Right lung (tissue), 2 donors: ENCODE measurements at regions not wholly inside any gene's neighbourhood (a gene's known extent, or its start where the extent isn't known, plus 50 kb on each side); places are given as distances from the start of the nearest gene placed in this dataset.

Source experiments
- DNase-seq, 2 donors: peaks; one replicate each; pipeline ENCODE4 v3.0.0-alpha.2; 2013

DNA sequence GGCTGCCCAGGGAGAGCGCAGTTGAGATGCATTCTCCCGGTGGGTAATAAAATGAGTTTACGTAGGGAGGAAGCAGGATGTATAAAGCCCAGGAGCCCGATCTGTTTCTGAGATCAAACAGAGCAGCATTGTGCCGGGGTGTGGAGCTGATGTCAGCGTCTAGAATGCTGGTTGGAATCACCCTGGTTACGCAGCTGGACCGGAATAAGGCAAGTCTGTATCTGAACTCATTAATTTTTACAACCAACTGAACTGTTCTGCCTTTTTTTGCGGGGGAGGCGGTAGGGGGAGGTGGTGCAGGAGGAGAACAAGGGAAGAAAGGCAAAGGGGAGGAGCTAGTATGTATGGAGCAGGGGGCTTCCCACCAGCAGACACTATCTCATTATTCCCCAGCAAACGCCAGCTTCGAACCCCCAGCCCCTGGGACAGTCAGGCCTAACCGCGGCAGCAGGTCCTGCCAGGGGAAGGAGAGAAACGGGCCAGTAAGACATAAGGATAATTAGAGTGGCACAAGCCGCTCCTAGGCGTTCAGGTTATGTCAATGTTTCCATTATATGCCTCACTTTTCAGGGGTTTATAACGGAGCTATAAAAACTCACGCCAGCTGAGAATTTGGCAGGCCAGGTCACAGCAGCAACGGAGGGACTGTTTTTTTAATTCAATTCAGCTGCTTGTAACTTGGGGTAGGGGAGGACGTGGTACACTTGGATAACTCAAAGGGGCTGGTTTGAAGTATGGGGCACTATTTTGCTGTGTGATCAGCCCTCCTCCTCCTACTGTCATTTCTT is 175.3 kb upstream of the HES1 start:
- no peak for DNase-seq

DNA sequence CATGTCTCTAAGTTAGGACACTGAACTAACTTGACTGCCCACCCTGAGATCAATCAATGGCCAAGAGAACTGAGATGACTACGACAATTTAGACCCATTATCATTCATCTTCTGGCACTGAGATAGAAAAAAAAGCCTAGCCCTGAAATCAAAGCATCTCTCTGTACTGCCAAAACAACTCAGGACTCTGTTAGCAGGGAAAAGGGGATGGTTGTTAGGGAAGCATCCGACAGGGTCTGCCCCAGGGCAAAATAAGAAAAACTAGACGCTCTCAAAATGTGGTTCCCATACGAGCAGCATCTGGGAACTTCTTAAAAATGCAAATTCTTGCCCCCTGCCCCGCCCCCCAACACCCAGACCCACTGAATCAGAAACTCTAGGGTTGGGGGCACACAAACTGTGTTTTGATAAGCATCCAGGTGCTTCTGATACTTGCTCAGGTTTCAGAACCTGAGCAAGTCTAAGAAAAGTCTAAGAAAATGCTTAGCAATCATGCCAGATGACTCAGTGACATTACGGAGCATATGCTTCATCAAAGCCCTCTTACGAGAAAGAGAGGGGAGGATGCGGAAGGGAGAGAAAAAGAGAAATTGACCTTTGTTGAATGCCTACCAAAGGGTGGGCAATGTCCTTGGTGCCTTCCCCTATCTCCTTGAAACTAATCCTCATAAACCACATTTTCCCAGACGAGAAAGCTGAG is 172.8 kb upstream of the HES1 start:
- DNase-seq = no peak

DNA sequence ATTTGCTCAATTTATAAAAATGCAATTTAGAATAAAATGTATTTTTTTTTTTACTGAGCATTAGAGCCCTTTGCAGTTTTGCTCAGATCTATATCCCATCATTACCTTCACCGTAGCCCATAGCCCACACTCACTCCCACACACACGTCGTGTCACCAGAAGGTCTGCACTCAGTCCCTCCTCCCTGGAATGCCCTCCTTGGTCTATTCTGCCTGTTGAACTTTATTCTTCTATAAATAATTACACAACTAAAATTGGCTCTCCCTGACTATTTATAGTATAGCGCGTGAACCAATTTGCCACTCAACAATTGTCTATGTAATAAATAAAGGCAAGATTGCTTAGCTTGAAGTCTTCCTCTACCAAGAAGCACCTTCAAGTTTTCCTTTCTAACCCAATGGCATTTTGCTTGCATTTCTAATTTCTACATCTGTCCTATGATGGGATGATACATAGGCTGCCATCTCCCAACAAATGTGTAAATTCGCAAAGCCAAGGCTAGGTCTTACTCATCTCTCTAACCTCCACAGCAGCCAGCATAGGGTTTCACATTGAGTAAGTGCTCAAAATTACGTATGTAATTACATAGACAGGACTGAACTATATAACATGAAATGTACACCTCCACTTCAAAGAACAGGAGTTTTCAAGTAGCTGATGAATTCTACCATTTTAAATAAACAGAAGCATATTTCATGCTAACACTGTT is 172.0 kb upstream of the HES1 start:
- DNase-seq = no peak

DNA sequence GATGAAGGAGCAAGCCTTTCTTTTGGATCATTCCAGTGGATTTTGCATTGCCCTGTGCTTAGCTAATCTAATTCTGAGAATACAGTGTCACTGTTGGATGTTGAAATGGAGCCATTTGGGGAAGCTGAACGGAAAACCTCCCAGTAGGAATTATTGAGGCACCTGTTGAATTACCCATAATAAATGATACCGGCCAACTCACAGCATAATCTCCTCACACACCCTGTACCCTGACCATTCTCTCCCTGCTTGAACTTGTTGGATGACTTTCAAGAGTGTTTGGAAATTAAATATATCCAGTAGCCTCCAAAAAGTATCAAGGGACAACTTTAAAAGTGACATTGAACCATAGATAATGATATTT is 171.4 kb upstream of the HES1 start:
- DNase-seq = no peak

DNA sequence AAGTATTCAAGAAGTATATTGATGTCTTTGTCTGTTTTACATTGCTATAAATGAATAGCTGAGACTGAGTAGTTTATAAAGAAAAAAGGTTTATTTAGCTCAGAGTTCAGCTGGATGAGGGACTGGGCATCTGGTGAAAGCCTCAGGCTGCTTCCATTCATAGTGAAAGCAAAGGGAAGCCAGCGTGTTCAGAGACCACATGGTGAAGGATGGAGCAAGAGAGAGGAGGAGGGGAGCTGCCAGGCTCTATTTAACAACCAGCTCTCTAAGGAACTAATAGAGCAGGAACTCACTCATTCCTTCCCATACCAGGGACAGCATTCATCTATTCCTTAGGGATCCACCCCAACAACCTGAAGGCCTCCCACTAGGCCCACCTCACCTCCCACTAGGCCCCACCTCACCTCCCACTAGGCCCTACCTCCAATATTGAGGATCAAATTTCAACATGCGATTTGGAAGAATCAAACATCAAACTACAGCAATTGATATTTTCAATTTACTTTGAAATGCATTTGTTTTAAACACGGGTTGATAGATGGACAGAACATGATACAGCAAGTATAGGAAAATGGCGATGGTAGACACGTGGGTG is 167.5 kb upstream of the HES1 start:
- no peak for DNase-seq

DNA sequence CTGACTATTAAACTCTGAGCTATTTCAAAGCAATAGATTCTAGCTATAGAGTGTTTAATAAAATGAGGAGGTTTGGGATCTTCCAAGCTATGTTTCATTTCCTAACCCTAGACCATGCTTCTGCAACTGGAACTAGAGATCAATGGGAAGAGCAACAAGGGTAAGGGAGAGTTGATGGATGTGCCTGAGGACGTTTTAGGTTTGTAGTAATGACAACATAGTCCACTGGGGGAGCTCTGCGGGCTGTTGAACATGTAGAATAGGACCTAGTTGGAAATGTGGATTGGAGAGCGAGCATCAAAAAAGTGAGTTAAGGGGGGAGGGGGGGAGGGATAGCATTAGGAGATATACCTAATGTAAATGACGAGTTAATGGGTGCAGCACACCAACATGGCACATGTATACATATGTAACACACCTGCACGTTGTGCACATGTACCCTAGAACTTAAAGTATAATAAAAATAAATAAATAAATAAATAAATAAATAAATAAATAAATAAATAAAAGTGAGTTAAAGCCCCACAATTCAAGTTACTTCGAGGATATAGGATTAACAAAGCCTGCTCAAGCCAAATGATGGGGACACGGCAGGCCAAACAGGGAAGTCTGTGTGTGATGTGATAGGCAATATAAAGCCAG is 165.7 kb upstream of the HES1 start:
- peak in 1 of 2 donors; percentile 49 for DNase-seq

DNA sequence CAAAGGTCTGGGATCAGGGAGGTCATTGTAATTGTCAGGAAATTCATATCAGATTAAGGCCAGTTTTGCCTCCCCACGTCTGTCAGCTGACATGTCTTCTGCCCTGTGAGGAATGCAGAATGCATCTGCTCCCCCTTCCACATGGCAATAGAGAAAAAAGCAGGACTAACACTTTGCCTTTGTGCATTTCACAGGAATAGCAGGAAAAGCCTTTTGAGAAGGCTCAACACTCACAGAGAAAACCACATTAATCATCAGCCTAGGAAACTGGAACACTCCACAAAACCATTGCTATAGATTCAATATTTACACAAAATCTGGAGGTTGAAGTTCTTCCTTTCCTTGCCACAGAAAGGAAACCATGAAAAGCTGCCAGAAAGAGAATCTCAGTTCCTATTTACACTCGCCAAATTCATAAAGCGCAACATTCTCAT is 165.2 kb upstream of the HES1 start:
- peak; percentile 28 to 33 for DNase-seq

DNA sequence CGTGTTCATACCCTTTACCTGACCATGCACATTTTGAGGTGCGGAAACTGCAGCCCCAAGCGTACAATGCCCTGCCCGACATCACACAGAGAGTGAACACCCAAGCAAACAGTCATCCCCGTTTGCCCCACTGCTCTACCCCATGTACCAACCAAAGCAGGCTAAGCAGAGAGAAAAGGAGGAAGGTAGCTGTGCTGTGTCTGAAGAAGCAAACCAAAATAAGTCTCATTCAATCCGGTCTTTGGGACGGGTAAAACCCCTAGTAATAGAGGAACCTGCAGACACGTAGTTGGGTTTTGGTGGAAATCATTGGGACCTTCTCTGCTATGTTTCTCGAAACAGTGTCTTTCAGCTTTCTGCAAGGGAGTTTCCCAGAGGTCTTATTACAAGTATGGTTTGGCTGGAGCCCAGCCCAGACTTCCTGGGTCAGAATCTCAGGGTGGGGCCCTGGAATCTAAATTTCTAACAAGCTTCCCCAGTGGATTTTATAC is 164.6 kb upstream of the HES1 start:
- no peak for DNase-seq

DNA sequence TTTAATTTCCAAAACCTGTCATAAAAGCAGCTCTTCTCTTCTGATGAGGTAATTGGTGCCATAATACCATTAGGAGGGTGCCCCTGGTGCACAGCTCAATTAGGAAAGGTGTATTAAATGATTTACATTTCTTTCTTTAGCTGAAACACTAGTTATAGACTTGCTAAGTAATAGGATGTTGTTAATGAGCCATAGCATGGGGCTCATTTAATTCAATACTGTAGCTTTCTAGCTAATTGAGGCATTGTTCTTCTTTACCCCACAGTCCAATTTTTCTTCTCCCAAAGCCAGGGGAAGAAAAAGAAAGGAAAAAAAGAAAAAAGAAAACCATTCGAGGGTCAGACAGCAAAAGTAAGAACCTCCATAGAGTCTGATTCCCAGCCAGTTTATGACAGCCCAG is 164.0 kb upstream of the HES1 start:
- no peak for DNase-seq

DNA sequence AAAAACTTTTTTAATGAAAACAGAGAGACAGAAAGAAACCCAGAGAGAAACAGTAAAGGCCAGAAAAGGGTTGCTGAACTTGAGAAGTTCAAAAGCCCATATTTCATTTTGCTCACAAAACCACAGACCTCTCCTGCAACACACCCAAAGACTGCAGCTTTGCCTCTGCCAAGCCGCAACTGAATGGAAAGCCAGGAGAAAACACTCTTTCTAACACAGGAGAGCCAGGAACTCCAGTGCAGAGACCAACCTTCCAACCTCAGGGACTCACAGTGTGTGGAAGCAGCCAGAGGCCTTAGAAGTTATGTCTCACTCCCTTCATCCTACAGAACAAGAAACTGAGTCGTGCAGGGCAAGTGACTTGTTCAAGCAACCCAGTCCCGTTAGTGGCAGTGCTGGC is 163.1 kb upstream of the HES1 start:
- no peak for DNase-seq

DNA sequence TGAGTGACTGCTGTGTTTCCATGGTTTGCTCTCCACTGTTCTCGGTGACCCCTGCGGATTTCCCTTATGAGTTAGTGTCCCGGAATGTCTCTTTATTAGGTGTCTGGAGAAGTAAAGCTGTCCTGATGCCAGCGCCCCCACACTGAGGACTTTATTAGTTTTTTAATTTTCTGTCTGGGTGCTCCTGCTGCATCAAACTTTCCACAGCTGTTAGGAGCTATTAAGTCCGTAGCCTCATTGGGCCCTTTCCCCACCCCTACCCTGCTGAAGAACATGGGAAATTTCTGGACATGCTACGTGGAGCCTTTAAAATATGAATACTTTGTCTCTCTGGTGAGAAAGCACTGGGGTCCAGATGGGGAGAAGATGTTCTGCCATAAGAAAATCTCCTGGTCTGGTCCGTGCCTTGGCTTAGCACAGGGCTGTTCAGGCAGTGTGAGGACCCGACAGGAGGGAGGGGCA is 161.7 kb upstream of the HES1 start:
- peak; percentile 54 to 61 for DNase-seq

DNA sequence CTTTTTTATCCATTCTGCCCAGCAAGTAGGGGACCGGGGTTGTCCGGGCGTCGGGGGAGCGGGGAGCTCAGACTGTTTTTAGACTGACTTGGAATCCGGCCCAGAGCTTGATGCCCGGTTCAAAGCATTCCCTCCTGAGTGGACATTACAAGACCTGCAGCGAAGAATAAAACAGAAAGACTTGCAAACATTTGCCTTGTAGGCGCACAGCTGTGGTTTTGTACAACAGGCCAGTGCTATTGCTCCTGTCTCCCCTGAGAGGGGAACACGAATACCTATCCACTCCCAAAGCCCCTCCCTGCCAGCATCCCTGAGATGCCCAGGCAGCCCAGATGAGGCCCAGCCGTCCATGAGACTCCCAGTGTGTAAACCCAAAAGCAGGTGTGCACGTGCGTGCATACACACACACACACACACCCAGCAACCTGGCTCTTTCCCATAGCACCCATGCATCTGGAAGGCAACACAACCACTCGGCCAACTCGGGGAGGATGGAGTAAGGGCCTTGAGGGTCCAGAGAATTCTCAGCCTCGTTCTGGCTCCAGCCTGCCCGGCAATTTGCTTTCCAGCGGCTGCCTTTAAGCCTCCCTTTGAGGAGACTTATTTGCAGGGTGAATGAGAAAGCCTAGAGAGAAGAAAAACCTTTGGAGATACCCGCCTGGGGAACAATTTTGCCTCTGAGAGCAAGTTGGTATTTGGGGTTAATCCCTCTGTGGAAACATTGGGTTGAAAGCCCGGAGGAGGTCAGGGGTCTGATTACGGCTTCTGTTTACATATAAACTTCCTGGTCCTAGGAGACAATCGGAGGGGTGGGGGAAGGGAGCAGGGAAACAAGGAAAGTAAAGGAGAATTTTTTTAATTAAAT is 161.0 kb upstream of the HES1 start:
- DNase-seq = peak; percentile 55 to 71

DNA sequence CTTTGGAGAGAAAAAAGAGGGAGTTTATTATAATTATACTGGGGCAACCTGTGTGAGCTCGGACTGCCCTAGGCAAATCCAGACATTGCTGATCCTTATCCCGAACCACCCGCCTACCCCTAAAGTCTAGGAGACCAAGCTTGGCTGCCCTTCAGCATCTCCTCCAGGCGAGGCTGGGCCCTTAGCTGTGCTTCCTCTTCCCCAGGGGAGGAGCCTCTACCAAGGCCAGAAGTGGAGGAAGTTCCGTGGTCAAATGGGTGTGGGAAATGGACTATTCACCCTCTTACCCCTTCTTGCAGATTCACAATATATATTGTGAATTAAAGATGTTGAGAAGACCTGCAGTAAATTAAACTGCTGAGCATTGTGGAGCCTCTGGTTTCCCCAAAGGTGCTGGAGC is 158.3 kb upstream of the HES1 start:
- DNase-seq = no peak

DNA sequence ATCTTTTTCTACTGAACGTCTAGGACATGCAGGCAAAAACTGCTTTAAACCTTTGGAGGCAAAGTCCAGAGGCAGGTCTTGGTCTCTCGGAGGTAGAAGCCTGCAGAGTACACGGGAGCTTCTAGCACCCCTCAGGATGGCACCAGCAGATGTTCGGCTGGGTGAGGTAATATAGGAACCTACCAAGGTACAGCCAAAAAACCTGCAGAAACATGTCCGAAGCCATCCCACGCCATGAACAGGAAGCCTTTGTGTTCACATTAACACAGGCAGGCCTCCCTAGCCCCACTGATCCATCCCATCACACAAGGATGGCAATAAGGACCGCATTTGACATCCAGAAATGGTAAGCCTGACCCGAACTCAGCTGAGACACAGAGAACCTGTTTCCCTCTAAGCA is 157.9 kb upstream of the HES1 start:
- DNase-seq = no peak

DNA sequence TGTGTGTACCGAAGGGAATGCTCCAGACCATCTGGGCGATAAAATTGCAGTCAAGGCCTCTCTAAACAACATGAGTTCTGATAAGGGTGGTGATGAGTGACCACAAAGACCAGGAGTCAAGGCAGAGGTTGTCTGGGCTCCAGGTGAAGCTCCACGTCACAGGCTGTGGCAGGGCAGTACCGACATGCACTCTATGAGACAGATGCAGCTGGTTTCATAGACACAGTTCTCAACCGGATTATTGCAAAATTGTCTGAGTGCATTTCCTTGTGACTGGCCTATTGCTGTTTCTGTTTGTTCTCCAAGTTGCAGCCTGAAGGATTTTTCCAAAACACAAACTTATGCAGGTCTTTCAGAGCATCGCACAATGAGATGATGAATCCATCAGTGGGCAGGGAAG is 157.5 kb upstream of the HES1 start:
- DNase-seq = no peak

DNA sequence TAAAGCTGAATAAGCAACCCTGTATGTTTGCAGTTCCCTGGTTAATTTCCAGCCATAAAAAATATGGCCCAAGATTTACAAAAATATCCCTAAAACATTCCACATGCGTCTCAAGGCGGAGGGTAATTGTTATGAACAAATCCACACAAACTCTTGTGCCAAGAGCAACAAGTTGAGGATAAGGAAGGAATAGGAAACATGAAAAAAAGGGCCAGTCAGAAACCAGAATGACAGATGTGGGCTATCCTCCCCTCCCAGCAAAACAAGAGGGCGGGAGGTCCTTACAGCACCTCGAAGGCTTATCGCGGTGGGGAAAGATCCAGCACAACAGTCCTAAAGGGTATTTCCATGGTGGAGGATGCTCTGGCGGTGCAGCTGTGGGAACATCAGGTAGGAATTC is 155.6 kb upstream of the HES1 start:
- no peak for DNase-seq

DNA sequence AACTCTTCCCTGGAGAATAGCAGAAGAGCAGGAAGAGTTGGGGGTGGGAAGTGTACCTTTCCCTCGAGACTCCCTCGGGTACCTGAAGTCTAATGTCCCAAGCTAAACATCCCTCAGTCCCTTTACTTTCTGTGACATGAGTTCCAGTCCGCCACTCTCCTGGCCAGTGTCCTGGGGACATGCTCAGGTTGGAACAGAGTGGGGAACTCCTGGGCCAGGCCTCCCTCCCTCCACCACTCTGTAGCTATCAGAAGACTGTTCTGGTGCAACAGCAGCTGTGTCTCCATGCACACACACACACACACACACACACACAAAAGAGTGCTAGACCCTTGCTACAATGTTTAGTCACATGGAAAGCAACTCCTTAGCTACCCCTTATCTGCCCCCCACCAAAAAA is 155.0 kb upstream of the HES1 start:
- no peak for DNase-seq

DNA sequence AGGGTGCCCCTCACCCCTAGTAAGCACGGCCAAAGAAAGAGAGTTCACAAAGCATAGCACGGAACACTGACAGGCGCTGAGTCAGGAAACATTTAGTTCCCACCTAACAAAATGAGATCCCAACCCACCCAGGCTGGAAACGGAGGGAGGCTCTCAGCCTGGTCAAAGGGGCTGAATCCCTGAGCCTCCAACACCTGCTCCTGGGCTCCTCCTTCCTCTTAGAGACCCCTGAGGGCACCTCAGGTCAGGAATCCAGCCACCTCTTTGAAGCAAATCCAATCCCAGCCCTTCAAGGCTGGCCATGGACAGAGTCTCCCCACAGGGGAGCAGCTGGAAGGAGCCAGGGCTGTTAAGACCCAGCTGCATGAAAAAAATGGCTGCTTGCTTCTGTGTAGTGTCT is 154.4 kb upstream of the HES1 start:
- DNase-seq = no peak

DNA sequence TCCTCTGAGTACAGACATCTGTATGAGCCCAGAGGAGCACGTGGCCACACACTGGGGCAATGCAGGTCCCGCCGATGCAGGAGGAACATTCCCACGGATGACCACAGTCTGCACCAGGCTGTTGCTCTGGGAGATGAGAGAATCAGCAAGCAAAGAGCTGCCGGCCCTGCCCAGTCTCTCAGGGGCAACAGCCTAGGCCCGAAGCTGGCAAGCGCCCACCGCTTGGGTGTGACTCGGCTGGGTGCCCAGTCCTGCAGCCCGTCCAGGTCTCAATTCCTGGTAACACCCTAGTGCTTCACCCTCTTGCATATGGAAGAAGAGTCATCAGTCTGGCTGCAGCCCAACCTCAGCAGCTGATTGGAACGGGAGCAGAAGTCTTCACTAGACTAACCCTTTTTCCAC is 153.7 kb upstream of the HES1 start:
- DNase-seq = no peak
